ENCODE measurements at regions not wholly inside any gene's neighbourhood (a gene's known extent, or its start where the extent isn't known, plus 50 kb on each side); places are given as distances from the start of the nearest gene placed in this dataset.

GRCh38 chr15:39430389-39430788 is 150.5 kb upstream of the THBS1 start:
- Histone ChIP-seq H2AFZ (ENCODE audit: low read length) (peak overlapping the region; percentile 47), H3K4me1 (ENCODE audit: insufficient read depth, low read length) (peaks cover 70% of the 10 kb centered on the region), H3K36me3 (replicated peaks in 1 of 2; ENCODE audit: control insufficient read depth in 1 of 2, insufficient read depth in 2 of 2, low read length in 2 of 2) (no peaks in the 10 kb centered on the region), H3K9me3 (ENCODE audit: low read length) (no peaks in the 10 kb centered on the region), H4K20me1 (ENCODE audit: insufficient read depth, low read length) (no peaks in the 10 kb centered on the region), H3K27me3 (ENCODE audit: control insufficient read depth in 1 of 2, insufficient read depth in 2 of 2, low read length in 2 of 2) (no peaks in the 10 kb centered on the region), H3K4me3 (replicated peaks in 1 of 3; ENCODE audit: insufficient read depth in 1 of 3, low read depth in 2 of 3, low read length in 3 of 3) (no peak overlapping the region), H3K79me2 (ENCODE audit: insufficient read depth, low read length) (no peaks in the 10 kb centered on the region), H3K9ac (ENCODE audit: insufficient read depth, low read depth, low read length) (no peak overlapping the region), H3K4me2 (ENCODE audit: low read depth, low read length) (no peak overlapping the region), H3K27ac (ENCODE audit: extremely low read length, insufficient read depth, low read length) (no peak overlapping the region)
- in situ Hi-C loops (cut with HindIII; ENCODE audit: extremely low pct_ligation_motif_present, low pct_unique_long_range_greater_than_20kb) (loop anchor here (10.0 kb wide), 2 partner anchors 154 to 256 kb away; partner anchors contain the start of gene THBS1), intact Hi-C loops (cut with micrococcal nuclease; ENCODE audit: unreplicated experiment) (loop anchor here (5.0 to 10.0 kb wide), 2 partner anchors 156 to 258 kb away; no protein-coding TSS in a partner anchor)
- WGBS (ENCODE audit: low lambda C conversion rate) = 83% methylated on average over 3 of the region's 3 CpGs
- BruUV-seq (replicated peaks) = no TSS peak
- POLR2A ChIA-PET = no interaction called here
- TF ChIP-seq POLR2G (IDR thresholded peaks at IDR 0.05; ENCODE audit: low read depth, low read length) (no peak), FOXP1 (IDR thresholded peaks at IDR 0.05) (no peak), FOXP1 (CRISPR knock-in tag; IDR thresholded peaks at IDR 0.05) (no peak), ATM (IDR thresholded peaks at IDR 0.05; ENCODE audit: borderline replicate concordance) (no peak), TEAD3 (CRISPR knock-in tag; optimal IDR thresholded peaks at IDR 0.05; ENCODE audit: borderline replicate concordance) (no peak), ZNF431 (CRISPR knock-in tag; IDR thresholded peaks at IDR 0.05; ENCODE audit: borderline replicate concordance, low read depth) (no peak), CC2D1A (CRISPR knock-in tag; IDR thresholded peaks at IDR 0.05) (no peak), ZNF674 (CRISPR knock-in tag; IDR thresholded peaks at IDR 0.05; ENCODE audit: low read depth) (no peak), ZNF572 (CRISPR knock-in tag; IDR thresholded peaks at IDR 0.05) (no peak), ZBTB21 (CRISPR knock-in tag; IDR thresholded peaks at IDR 0.05) (no peak), NFRKB (IDR thresholded peaks at IDR 0.05) (no peak), CBX5 (CRISPR knock-in tag; IDR thresholded peaks at IDR 0.05; ENCODE audit: borderline replicate concordance) (no peak), MAF1 (CRISPR knock-in tag; IDR thresholded peaks at IDR 0.05; ENCODE audit: borderline replicate concordance) (no peak), ZNF777 (CRISPR knock-in tag; IDR thresholded peaks at IDR 0.05) (no peak), FOXC1 (CRISPR knock-in tag; IDR thresholded peaks at IDR 0.05; ENCODE audit: borderline replicate concordance) (no peak)
- TF ChIP-seq, protein P1, sequence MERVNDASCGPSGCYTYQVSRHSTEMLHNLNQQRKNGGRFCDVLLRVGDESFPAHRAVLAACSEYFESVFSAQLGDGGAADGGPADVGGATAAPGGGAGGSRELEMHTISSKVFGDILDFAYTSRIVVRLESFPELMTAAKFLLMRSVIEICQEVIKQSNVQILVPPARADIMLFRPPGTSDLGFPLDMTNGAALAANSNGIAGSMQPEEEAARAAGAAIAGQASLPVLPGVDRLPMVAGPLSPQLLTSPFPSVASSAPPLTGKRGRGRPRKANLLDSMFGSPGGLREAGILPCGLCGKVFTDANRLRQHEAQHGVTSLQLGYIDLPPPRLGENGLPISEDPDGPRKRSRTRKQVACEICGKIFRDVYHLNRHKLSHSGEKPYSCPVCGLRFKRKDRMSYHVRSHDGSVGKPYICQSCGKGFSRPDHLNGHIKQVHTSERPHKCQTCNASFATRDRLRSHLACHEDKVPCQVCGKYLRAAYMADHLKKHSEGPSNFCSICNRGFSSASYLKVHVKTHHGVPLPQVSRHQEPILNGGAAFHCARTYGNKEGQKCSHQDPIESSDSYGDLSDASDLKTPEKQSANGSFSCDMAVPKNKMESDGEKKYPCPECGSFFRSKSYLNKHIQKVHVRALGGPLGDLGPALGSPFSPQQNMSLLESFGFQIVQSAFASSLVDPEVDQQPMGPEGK (CRISPR knock-in tag; IDR thresholded peaks at IDR 0.05) = no peak
- TF ChIP-seq, protein P2, sequence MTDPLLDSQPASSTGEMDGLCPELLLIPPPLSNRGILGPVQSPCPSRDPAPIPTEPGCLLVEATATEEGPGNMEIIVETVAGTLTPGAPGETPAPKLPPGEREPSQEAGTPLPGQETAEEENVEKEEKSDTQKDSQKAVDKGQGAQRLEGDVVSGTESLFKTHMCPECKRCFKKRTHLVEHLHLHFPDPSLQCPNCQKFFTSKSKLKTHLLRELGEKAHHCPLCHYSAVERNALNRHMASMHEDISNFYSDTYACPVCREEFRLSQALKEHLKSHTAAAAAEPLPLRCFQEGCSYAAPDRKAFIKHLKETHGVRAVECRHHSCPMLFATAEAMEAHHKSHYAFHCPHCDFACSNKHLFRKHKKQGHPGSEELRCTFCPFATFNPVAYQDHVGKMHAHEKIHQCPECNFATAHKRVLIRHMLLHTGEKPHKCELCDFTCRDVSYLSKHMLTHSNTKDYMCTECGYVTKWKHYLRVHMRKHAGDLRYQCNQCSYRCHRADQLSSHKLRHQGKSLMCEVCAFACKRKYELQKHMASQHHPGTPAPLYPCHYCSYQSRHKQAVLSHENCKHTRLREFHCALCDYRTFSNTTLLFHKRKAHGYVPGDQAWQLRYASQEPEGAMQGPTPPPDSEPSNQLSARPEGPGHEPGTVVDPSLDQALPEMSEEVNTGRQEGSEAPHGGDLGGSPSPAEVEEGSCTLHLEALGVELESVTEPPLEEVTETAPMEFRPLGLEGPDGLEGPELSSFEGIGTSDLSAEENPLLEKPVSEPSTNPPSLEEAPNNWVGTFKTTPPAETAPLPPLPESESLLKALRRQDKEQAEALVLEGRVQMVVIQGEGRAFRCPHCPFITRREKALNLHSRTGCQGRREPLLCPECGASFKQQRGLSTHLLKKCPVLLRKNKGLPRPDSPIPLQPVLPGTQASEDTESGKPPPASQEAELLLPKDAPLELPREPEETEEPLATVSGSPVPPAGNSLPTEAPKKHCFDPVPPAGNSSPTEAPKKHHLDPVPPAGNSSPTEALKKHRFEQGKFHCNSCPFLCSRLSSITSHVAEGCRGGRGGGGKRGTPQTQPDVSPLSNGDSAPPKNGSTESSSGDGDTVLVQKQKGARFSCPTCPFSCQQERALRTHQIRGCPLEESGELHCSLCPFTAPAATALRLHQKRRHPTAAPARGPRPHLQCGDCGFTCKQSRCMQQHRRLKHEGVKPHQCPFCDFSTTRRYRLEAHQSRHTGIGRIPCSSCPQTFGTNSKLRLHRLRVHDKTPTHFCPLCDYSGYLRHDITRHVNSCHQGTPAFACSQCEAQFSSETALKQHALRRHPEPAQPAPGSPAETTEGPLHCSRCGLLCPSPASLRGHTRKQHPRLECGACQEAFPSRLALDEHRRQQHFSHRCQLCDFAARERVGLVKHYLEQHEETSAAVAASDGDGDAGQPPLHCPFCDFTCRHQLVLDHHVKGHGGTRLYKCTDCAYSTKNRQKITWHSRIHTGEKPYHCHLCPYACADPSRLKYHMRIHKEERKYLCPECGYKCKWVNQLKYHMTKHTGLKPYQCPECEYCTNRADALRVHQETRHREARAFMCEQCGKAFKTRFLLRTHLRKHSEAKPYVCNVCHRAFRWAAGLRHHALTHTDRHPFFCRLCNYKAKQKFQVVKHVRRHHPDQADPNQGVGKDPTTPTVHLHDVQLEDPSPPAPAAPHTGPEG (CRISPR knock-in tag; IDR thresholded peaks at IDR 0.05) = no peak
- DNase-seq (ENCODE audit: low spot score) (no peak), FAIRE-seq (no peak), ATAC-seq (no peak)
- CTCF ChIA-PET (ENCODE audit: low intra/inter-chr PET ratio, low total read pairs) = no interaction called here
